ENCODE measurements at regions not wholly inside any gene's neighbourhood (a gene's known extent, or its start where the extent isn't known, plus 50 kb on each side); places are given as distances from the start of the nearest gene placed in this dataset.
A peak's percentile ranks its signal among the peaks of the same experiment; 100 is the strongest.

DNA sequence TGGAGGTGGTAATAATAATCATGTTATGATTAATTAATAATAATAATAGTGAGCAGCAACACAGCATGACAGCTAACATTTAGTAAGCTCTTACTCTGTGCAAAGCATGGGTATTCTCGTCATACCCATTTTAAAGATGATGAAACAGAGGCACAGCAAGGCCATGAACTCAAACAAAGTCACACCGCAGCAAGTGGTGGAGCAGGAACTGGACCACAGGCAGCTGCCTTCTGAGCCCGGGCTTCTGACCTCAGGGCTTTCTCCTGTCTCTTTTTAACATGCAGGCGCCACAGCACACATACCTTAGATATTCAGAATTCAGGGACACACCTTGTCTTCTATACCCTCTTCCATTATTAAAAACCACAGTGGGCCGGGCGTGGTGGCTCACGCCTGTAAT lies 50.7 kb upstream of the SPATA12 start:
- FAIRE-seq, result no peak

DNA sequence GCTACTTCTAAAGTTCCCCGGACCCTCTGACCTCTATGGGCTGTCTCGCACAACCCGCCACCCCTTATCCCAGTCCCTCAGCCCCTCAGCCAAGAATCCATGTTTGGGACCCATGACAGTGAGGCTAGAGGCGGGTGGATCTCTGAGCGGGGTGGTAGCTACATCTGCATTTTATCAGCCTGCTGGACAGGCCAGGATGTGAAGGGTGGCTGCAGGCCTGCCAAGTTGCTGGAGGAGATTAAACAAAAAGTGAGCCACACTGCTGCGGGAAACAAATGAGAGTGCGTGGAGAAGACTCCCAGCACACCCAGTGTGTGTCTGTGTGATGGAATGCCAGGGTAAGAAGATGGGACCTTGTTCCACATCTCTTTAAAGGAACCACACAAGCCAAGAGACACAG lies 51.1 kb upstream of the SPATA12 start:
- no peak for FAIRE-seq

DNA sequence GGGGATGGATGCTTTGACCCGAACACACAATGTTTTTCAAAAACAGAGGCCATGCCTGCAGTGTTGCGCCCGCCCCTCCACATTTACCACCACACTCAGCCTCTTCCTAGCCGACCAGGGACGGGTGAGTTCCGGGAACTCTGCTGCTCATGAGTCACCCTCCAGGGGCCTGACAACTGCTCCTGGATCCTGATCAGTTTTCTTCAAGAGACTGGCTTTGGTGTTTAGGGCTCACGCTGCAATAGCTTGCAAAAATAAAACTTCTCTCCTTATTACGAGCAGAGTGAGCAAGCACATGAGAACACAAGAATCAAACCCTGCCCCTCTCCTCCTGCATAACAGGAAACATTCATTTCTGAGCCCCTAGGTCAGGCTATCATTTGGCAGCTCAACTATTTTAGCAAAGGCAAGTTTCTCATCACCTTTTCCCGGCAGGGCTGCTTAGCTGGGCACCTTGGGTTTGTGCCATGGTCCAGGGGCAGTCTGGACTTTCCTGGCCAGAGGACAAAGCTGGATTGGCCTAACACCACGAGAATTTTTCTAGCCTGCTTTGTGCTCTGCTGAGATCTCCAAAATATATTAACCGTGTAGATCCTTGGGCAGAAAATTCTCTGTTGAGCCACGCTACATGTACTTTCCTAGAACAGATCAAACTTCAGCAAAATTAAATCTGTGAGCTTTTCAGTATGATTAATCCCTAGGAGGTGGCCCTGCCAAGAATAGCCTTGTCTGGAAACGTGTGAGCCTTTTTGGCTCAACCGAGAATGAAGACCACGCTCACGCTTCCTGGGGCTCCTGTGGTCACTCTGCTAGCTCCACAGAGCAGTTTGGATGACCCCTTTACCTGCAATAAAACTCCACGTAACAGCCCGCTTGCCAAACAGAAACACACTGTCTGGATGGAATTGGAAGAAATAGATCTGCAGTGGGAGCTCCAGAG lies 52.7 kb upstream of the SPATA12 start:
- peak; percentile 45 for FAIRE-seq

GRCh38 chr3:57006949-57007419 lies 53.5 kb upstream of the SPATA12 start:
- no peak for FAIRE-seq

DNA sequence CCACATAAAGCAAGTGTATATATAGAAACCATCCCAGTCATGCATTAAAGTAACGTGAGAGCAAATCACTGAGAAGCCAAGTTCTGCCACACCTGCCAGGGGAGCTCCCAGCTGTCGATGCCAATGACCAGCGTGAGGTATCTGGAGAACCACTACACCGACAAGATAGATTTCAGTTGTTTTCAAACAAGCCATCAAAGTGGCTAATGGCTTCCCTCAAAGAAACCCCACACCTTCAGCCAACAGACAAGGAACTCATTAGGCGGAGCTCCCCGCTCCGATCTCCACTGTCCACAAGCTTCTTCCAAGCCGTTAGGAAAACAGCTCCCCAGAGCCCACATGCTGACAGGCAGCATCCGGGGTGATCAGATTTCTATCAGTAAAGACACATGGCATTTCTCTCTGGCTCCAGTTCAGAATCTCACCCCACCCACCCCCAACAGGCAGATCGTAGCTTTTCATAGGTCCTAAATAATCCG lies 54.2 kb upstream of the SPATA12 start:
- no peak for FAIRE-seq

- no peak for FAIRE-seq
Measured at GRCh38 chr3:57004229-57004628, 56.2 kb upstream of the SPATA12 start.

GRCh38 chr3:57003676-57004075 lies 56.8 kb upstream of the SPATA12 start:
- no peak for FAIRE-seq

- FAIRE-seq, result no peak
Measured at GRCh38 chr3:57001356-57001755, 59.1 kb upstream of the SPATA12 start.

DNA sequence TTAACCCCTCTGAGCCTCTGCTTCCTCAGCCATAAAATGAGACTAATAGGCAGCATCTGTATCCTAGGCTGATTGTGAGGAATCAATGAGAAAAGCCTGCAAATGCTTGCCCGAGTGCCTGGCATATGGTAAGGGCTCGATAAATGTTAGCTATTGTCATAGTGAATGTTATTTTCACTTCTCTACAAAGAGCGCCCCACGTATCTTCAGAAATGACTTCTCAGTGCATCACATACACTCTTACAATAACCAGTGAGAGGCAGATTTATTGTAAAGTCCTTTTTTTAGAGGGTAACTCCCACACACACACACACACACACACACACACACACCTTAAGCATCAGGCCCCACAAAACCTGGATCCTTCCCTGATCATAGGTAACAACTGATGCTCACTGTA lies 60.5 kb upstream of the SPATA12 start:
- FAIRE-seq, result no peak

GRCh38 chr3:56999547-56999946 lies 60.9 kb upstream of the SPATA12 start:
- FAIRE-seq, result no peak

DNA sequence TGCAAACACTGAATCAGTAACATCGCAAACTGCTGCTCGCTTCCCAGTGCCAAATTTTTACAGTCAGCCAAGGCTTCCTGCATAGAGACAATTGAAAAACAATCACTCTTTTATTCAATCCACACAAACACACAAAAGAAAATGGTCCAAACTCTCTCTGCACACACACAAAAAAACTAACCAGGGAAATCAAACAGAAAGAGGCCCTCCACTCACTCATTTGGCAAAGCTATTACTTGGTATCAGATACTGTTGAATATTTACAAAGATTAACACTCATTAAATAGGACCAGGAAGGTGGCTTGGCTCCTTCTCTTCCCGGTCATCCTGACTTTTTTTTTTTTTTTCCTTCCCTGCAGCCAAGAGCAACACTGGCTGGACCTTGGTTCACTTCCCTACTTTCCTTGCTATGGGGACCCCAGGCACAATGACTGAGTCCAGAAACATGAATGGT lies 62.4 kb upstream of the SPATA12 start:
- FAIRE-seq, result no peak

DNA sequence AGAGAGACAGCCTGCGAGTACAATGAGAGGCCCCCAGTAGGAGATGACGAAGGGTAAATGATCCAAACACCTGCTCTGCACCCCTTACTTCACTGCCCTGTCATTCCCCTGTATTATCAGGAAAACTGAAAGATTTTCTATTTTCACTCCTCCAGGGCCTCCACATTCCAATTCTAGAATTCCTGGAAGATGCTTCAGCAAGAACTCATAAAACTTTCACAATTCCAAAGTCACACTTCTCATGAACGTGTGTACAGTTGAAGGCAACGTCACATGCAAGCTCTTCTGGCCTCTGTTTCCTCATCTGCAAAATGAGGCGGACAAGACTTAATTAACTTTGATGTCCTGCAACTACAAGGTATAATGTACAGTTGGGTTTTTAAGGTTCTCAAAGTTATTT lies 62.8 kb upstream of the SPATA12 start:
- no peak for FAIRE-seq

DNA sequence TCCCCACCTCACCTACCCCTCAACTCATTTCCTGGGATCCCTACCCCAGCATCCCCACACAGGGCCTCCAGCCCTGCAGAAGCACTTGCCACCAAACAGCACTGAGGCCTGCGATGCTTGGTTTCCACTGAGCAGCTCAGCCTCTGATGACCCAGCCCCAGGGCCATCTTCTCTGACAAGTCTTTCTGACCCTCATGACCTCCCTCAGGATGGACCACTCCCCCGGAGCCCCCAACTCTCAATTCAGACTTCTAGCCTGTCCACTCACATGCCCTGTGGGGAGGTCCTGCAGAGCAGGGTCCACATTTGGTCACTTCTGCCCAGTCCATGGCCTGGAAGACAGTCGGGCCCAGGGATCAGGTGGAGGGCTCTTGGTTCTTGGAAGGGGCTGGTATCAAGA lies 63.4 kb upstream of the SPATA12 start:
- FAIRE-seq, result no peak

- FAIRE-seq, result no peak
Measured at GRCh38 chr3:56994391-56994790, 66.1 kb upstream of the SPATA12 start.

DNA sequence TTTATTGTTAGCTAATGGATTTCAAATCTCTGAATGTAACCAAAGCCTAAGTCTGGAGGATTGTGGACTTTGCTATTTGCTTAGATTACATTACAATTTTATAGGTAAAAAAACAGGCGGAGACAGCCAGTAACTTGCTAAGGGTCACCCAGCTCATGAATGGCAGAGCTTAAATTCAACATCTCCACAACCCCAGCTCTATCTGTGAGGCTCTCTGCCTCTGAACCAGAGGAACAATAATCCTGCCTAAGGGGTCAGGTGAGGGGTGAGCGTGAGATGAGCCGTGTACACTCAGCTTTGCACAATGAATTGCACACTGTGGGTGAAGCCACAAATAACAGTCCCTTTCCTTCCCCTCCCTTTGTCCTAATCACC lies 69.8 kb upstream of the SPATA12 start:
- FAIRE-seq, result no peak

GRCh38 chr3:56989977-56990640 lies 70.4 kb upstream of the SPATA12 start:
- FAIRE-seq, result no peak

DNA sequence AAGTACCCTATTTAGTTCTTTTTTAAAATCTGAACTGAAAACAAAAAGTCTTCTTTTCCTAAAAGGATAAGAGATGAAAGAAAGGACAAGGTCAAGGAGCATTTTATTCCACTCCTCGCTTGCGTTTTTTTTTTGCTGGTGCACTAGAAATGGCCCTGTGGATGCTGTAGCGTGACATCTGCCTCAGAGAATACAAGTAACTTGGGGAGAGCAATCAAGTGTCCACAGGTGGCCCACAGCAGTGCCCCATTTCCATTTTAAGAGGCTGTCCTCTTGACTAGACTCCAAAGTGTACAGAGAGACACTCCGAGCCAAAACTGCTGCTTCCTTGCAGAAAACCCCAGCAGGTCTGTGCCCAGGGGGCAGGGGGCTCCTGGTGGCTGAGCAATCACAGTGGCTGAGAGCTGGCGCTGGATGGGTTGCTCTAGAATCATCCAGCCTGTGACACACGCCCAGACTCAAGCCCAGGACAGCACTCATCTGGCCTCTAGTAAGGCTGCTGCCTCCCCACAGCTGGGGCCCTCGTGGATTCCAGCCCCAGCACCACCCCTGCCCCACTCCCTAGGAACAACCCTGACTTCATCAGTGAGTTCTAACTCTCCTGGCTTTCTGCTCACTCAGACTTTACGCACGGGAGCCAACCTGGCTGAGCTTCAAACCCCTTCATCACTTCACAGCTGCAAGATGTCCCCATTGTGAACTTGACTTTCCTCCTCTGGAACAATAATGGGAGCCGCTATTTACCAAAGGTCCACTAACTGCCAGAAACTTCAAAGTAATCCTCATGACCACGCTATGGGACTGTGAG lies 71.1 kb upstream of the SPATA12 start:
- FAIRE-seq, result no peak

GRCh38 chr3:56988458-56989168 lies 71.9 kb upstream of the SPATA12 start:
- FAIRE-seq, result peak; percentile 98

DNA sequence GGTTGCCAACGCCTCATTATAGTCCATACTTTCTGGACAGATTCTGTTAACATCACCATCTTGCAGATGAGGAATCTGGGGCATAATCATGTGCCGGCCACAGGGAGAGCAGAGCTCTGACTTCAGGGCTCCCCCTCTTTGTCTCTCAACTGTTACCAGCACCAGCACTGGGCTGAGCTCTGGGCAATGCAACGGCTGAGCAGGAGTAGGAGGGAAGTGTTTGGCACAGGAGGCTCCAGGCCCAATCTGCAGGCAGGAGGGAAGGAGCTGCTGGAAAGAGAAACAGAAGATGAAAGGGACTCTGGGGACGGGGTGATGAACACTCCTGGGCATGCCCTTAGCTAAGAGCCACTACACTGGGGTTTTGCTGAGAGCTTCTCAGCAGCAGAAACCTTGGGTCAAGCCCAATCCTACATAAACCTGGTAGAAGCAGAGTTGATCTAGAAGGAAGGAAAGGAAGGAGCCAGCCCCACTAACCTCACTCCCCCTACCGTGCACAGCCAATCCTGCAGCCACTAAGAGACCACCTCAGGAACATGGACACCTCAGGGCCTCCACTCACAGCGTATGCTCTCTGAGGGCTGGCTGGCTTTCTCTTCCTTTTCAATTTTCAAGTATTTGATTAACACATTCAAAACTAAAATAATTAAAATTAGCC lies 73.1 kb upstream of the SPATA12 start:
- FAIRE-seq, result no peak

- FAIRE-seq, result no peak
Measured at GRCh38 chr3:56986347-56986746, 74.1 kb upstream of the SPATA12 start.

DNA sequence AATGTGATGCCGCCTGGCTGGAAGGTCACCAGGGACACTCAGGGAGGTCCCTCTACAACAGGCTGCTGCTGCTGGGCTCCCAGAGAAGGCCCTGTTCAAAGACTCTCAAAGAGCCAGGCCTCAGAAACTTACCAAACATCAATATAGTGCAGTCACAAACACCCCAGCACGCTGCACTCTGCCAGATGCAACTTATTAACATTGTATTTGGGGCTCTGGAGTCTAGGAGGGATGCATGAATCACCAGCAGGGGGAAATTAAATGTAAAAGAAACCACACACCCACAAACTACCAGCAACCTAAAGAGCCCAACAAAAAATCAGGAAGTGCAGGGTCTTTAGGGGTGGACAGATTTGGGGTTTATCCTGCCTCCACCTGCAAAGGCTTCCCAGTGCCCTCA lies 74.6 kb upstream of the SPATA12 start:
- FAIRE-seq, result no peak

DNA sequence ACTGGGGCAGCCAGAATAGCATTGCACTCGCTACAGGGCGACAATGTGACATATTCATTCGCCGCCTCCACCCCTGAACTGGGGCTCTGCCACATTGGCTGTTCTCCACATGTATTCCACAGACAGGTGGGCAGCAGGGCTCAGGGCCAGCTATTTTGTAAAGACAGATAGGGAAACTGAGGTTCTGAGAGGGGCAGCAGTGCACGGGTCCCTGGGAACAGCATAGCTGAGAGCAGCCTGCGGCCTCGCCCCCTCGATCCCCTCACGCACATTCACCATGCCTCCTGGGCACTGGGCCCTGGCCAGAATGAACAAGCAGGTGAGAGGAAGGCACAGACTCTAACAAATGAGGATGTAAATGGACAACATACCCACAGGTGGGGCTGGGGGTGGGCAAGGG lies 75.0 kb upstream of the SPATA12 start:
- FAIRE-seq, result no peak

Data from G401.6 (cell line).